ENCODE measurements at regions not wholly inside any gene's neighbourhood (a gene's known extent, or its start where the extent isn't known, plus 50 kb on each side); places are given as distances from the start of the nearest gene placed in this dataset.

DNA sequence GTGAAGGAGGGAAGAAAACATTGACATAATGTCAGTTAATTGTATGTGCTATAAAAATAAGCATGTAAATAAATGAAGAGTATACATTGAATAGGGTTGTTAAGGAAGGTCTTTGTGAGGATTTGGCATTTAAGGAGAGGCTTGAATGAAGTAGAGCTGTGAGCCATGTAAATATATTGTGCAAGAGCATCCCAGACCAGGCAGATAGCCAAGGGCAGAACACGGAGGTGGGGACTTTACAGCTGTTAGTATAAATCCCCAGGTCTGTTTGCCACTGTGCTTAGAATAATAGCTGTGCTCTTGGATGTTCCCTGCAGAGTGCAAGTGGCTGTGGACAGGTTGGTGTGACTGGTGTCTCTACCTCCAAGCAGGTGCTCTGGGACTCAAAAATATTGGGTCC is 211.7 kb downstream of the LRRC70 start:
- H2AK5ac ChIP-seq (ENCODE audit: insufficient read length, low read length): no peak overlapping the region
- no peak overlapping the region for H2BK20ac ChIP-seq (ENCODE audit: low read depth, low read length, poor library complexity, severe bottlenecking)
- H3K27me3 ChIP-seq (ENCODE audit: insufficient read depth, low read length): no peaks in the 10 kb centered on the region
- H3K4me2 ChIP-seq (ENCODE audit: insufficient read depth, insufficient read length, low read length): no peak overlapping the region
- TF ChIP-seq, protein P1, sequence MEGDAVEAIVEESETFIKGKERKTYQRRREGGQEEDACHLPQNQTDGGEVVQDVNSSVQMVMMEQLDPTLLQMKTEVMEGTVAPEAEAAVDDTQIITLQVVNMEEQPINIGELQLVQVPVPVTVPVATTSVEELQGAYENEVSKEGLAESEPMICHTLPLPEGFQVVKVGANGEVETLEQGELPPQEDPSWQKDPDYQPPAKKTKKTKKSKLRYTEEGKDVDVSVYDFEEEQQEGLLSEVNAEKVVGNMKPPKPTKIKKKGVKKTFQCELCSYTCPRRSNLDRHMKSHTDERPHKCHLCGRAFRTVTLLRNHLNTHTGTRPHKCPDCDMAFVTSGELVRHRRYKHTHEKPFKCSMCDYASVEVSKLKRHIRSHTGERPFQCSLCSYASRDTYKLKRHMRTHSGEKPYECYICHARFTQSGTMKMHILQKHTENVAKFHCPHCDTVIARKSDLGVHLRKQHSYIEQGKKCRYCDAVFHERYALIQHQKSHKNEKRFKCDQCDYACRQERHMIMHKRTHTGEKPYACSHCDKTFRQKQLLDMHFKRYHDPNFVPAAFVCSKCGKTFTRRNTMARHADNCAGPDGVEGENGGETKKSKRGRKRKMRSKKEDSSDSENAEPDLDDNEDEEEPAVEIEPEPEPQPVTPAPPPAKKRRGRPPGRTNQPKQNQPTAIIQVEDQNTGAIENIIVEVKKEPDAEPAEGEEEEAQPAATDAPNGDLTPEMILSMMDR (conservative IDR thresholded peaks at IDR 0.05): no peak
- no CpG with 5 or more reads among the region's 1 CpG for WGBS (ENCODE audit: extremely low coverage, insufficient read length, low lambda C conversion rate)
- H2BK120ac ChIP-seq (ENCODE audit: low read depth, low read length, poor library complexity, severe bottlenecking): no peak overlapping the region
- peaks cover 0 to 13% of the 10 kb centered on the region in 2 experiments; a peak in 3 of 5 replicates for H3K9me3 Mint-ChIP-seq
- no peak overlapping the region for H3K18ac ChIP-seq (ENCODE audit: insufficient read length, low read depth, low read length)
- H2AFZ ChIP-seq (ENCODE audit: low read length): no peak overlapping the region
- no peak overlapping the region for H3K4me3 Mint-ChIP-seq
- H2BK12ac ChIP-seq (ENCODE audit: insufficient read length, low read depth, low read length): no peak overlapping the region
- no peak overlapping the region for H3K27ac Mint-ChIP-seq
- no peaks in the 10 kb centered on the region for H3K27me3 Mint-ChIP-seq (ENCODE audit: low read depth)
- H4K8ac ChIP-seq (replicated peaks; ENCODE audit: insufficient read length, low read depth, low read length): no peak overlapping the region
- no peak overlapping the region for H3K9ac ChIP-seq (ENCODE audit: extremely low read depth, insufficient read length, low read length)
- no peaks in the 10 kb centered on the region; a peak in 1 of 7 replicates for H3K36me3 Mint-ChIP-seq (ENCODE audit: insufficient read depth in 1 of 3, low read depth in 3 of 3)
- H3K14ac ChIP-seq (ENCODE audit: insufficient read depth, low read length): no peak overlapping the region
- no peak overlapping the region for H3K4ac ChIP-seq (ENCODE audit: low read depth, low read length)
- H3K79me2 ChIP-seq (ENCODE audit: insufficient read depth, low read length): no peaks in the 10 kb centered on the region
- no peak overlapping the region for H2BK5ac ChIP-seq (ENCODE audit: insufficient read length, low read length)
- H3K79me1 ChIP-seq (ENCODE audit: insufficient read depth, low read depth, low read length, poor library complexity, severe bottlenecking): no peaks in the 10 kb centered on the region
- no peak overlapping the region for H3K27ac ChIP-seq (ENCODE audit: insufficient read length, low read depth, low read length)
- no peaks in the 10 kb centered on the region for H3K23me2 ChIP-seq (ENCODE audit: insufficient read length, low read depth, low read length, poor library complexity, severe bottlenecking)
- H3K4me1 Mint-ChIP-seq: no peaks in the 10 kb centered on the region
- DNase-seq: no peak
- no peaks in the 10 kb centered on the region for H4K20me1 ChIP-seq (ENCODE audit: control insufficient read depth, insufficient read depth, insufficient read length)
- no peaks in the 10 kb centered on the region for H3K9me3 ChIP-seq (ENCODE audit: control insufficient read depth, low read depth, low read length)
- no peaks in the 10 kb centered on the region for H3K4me1 ChIP-seq (ENCODE audit: insufficient read depth, low read length)
- no peak overlapping the region for H3K23ac ChIP-seq (ENCODE audit: insufficient read length, low read depth, low read length)
- H3T11ph ChIP-seq (ENCODE audit: low read length): no peak overlapping the region
- no peak overlapping the region for H4K5ac ChIP-seq (ENCODE audit: insufficient read length, low read depth, low read length)
- H4K91ac ChIP-seq (ENCODE audit: insufficient read length, low read depth, low read length): no peak overlapping the region
- H2BK15ac ChIP-seq (ENCODE audit: low read depth, low read length): no peak overlapping the region
- H3K56ac ChIP-seq (ENCODE audit: insufficient read length, low read depth, low read length): no peak overlapping the region

Measured in H9 (cell line).